GM12872 (cell line): ENCODE measurements at regions not wholly inside any gene's neighbourhood (a gene's known extent, or its start where the extent isn't known, plus 50 kb on each side); places are given as distances from the start of the nearest gene placed in this dataset.

Experiments used
- CTCF ChIP-seq: IDR thresholded peaks from 3 replicates; pipeline ENCODE4 v1.5.1; 2011; ENCODE audit warnings: low read depth, mild to moderate bottlenecking, low read length, moderate library complexity; ENCODE audit not compliant: insufficient read depth

- no peak for TF ChIP-seq CTCF
Measured at GRCh38 chr9:89811356-89811755, 206.5 kb downstream of the GADD45G start.

- TF ChIP-seq CTCF = no peak
Measured at GRCh38 chr9:89811886-89812450, 207.2 kb downstream of the GADD45G start.

- no peak for TF ChIP-seq CTCF
Measured at GRCh38 chr9:89812556-89813181, 207.9 kb downstream of the GADD45G start.

- no peak for TF ChIP-seq CTCF
Measured at GRCh38 chr9:89813482-89813881, 208.7 kb downstream of the GADD45G start.

GRCh38 chr9:89814340-89815040, 209.7 kb downstream of the GADD45G start:
- TF ChIP-seq CTCF = peak; percentile 23; the same call in 1 of the 3 replicates

GRCh38 chr9:89815061-89815902, 210.5 kb downstream of the GADD45G start:
- no peak for TF ChIP-seq CTCF
